Gastroesophageal sphincter (tissue), 4 donors: ENCODE measurements at regions not wholly inside any gene's neighbourhood (a gene's known extent, or its start where the extent isn't known, plus 50 kb on each side); places are given as distances from the start of the nearest gene placed in this dataset.
"Not testable (repeated sequence)": the region's sequence is repeated elsewhere in the genome, so short reads cannot be mapped to it uniquely, and the experiment has no call there.

ENCODE experiments used
- ATAC-seq: fragments of 150-250 bp; one replicate; pipeline ENCODE4 v1.9.1; 2016; ENCODE audit warnings: mild to moderate bottlenecking, moderate library complexity
- H3K27ac ChIP-seq, 4 donors: fragments of 200-600 bp; sonication (generic) in 3 of 4; 1 replicate in 3 of 4; 2 replicates in 1 of 4; pipeline ENCODE4 v1.5.1; 2016 to 2019
- H3K27me3 ChIP-seq: fragments of 200-600 bp; sonication (generic); one replicate; pipeline ENCODE4 v1.5.1; 2019
- H3K36me3 ChIP-seq, 2 donors: fragments of 200-600 bp; sonication (generic); one replicate each; pipeline ENCODE4 v1.5.1; 2019; ENCODE audit warnings: control low read depth in 1 of 2
- H3K4me1 ChIP-seq, 3 donors: fragments of 200-600 bp; sonication (generic); 1 replicate in 2 of 3; 2 replicates in 1 of 3; pipeline ENCODE4 v1.5.1; 2016 to 2019; ENCODE audit warnings: control low read depth in 2 of 3
- H3K4me3 ChIP-seq, 2 donors: fragments of 200-600 bp; sonication (generic); one replicate each; pipeline ENCODE4 v1.5.1; 2019; ENCODE audit warnings: mild to moderate bottlenecking in 1 of 2, moderate library complexity in 1 of 2
- H3K9me3 ChIP-seq, 3 donors: fragments of 200-600 bp; sonication (generic); one replicate each; pipeline ENCODE4 v1.5.1; 2017 to 2019; ENCODE audit warnings: control low read depth in 2 of 3
- CTCF ChIP-seq, 4 experiments: fragments of 200-600 bp in 2 of 4; fragments of 450-650 bp in 2 of 4; sonication (generic) in 1 of 4; IDR thresholded peaks; one replicate each; pipeline ENCODE4 v1.5.1; 2017 to 2019; ENCODE audit warnings: antibody characterized with exemption in 4 of 4, mild to moderate bottlenecking in 2 of 4, moderate library complexity in 2 of 4
- EP300 ChIP-seq: sonication (generic); formaldehyde crosslinking; IDR thresholded peaks from one replicate; pipeline ENCODE4 v1.6.1; 2017; ENCODE audit warnings: antibody characterized with exemption, mild to moderate bottlenecking
- POLR2A ChIP-seq, 2 donors: fragments of 450-650 bp; IDR thresholded peaks; one replicate each; pipeline ENCODE4 v1.6.1; 2017; ENCODE audit warnings: antibody characterized with exemption in 2 of 2, mild to moderate bottlenecking in 2 of 2, moderate library complexity in 1 of 2
- POLR2AphosphoS5 ChIP-seq: sonication (generic); formaldehyde crosslinking; IDR thresholded peaks from one replicate; pipeline ENCODE4 v1.6.1; 2017; ENCODE audit warnings: antibody characterized with exemption
- WGBS, 2 donors: methylation state at CpG; one replicate each; pipeline ENCODE4 v1.1.5; 2018; ENCODE audit warnings: low coverage in 1 of 2; 5-methylcytosine and 5-hydroxymethylcytosine counted together

GRCh38 chr4:63211776-63212479, 1197.3 kb downstream of the TECRL start:
- ATAC-seq: no peak
- no peak for TF ChIP-seq POLR2A (IDR thresholded peaks at IDR 0.05)
- TF ChIP-seq POLR2AphosphoS5: no peak
- H3K4me1 ChIP-seq: no peaks in the 10 kb centered on the region
- no peak overlapping the region for H3K27ac ChIP-seq
- H3K27me3 ChIP-seq: no peaks in the 10 kb centered on the region
- no peak overlapping the region for H3K4me3 ChIP-seq
- WGBS, 2 donors: 56 to 68% methylated on average over 2 of the region's 2 CpGs
- H3K9me3 ChIP-seq: peaks cover 0 to 5% (median 0%) of the 10 kb centered on the region in 3 donors
- H3K36me3 ChIP-seq: no peaks in the 10 kb centered on the region

- no peak for TF ChIP-seq CTCF (IDR thresholded peaks at IDR 0.05)
- TF ChIP-seq POLR2AphosphoS5: no peak
- no peak for TF ChIP-seq EP300
- no peak for TF ChIP-seq POLR2A (IDR thresholded peaks at IDR 0.05)
- no peak overlapping the region for H3K27ac ChIP-seq
- WGBS, 2 donors: 72 to 89% methylated on average over 2 of the region's 2 CpGs
- H3K4me1 ChIP-seq: no peaks in the 10 kb centered on the region
- H3K9me3 ChIP-seq: peaks cover 0 to 5% (median 0%) of the 10 kb centered on the region in 3 donors
- H3K27me3 ChIP-seq: no peaks in the 10 kb centered on the region
- ATAC-seq: no peak
- no peak overlapping the region for H3K4me3 ChIP-seq
- no peaks in the 10 kb centered on the region for H3K36me3 ChIP-seq
Measured at GRCh38 chr4:63211375-63211774, 1197.9 kb downstream of the TECRL start.

- H3K27ac ChIP-seq, ATAC-seq, H3K9me3 ChIP-seq, H3K4me3 ChIP-seq, H3K36me3 ChIP-seq, H3K4me1 ChIP-seq, H3K27me3 ChIP-seq: not testable (repeated sequence)
- WGBS, 2 donors: 85% methylated on average over 2 of the region's 3 CpGs; no CpG with 5 or more reads in 1 of the 2 donors
Measured at GRCh38 chr4:63193029-63193428, 1216.2 kb downstream of the TECRL start.

- H3K36me3 ChIP-seq: no peaks in the 10 kb centered on the region
- H3K27ac ChIP-seq: no peak overlapping the region
- no peaks in the 10 kb centered on the region for H3K9me3 ChIP-seq
- no peak overlapping the region for H3K4me3 ChIP-seq
- no peaks in the 10 kb centered on the region for H3K27me3 ChIP-seq
- WGBS, 2 donors: 33 to 38% methylated on average over 2 of the region's 2 CpGs
- TF ChIP-seq POLR2A (IDR thresholded peaks at IDR 0.05) (no peak), EP300 (no peak), CTCF (IDR thresholded peaks at IDR 0.05) (no peak), POLR2AphosphoS5 (no peak)
- no peak for ATAC-seq
- no peaks in the 10 kb centered on the region for H3K4me1 ChIP-seq
Measured at GRCh38 chr4:63171341-63171740, 1237.9 kb downstream of the TECRL start.

GRCh38 chr4:63170923-63171322, 1238.3 kb downstream of the TECRL start:
- ATAC-seq: no peak
- H3K4me1 ChIP-seq: no peaks in the 10 kb centered on the region
- WGBS, 2 donors: 70% methylated on average over 2 of the region's 2 CpGs

More at GRCh38 chr4:63170923-63171322, 1238.3 kb downstream of the TECRL start:
- no peaks in the 10 kb centered on the region for H3K27me3 ChIP-seq
- no peaks in the 10 kb centered on the region for H3K36me3 ChIP-seq
- no peak overlapping the region for H3K4me3 ChIP-seq
- TF ChIP-seq POLR2A (IDR thresholded peaks at IDR 0.05): no peak
- no peak for TF ChIP-seq CTCF (IDR thresholded peaks at IDR 0.05)
- TF ChIP-seq POLR2AphosphoS5: no peak
- no peak for TF ChIP-seq EP300
- no peak overlapping the region for H3K27ac ChIP-seq
- no peaks in the 10 kb centered on the region for H3K9me3 ChIP-seq
